Common myeloid progenitor, CD34-positive (primary cell): ENCODE measurements at regions not wholly inside any gene's neighbourhood (a gene's known extent, or its start where the extent isn't known, plus 50 kb on each side); places are given as distances from the start of the nearest gene placed in this dataset.
"Not testable (repeated sequence)": the region's sequence is repeated elsewhere in the genome, so short reads cannot be mapped to it uniquely, and the experiment has no call there.

Source experiments
- CTCF ChIA-PET: fragments of 350-600 bp; sonication (Branson Sonifier 250); formaldehyde crosslinking; loops from one replicate; lab custom pipeline; 2021; ENCODE audit warnings: antibody characterized with exemption; lab: Charles Lee
- POLR2A ChIA-PET: fragments of 350-600 bp; sonication (Branson Sonifier 250); formaldehyde crosslinking; loops from one replicate; lab custom pipeline; 2021; ENCODE audit warnings: antibody characterized with exemption; lab: Charles Lee
- DNase-seq, 3 donors: peaks; one replicate each; pipeline versions ENCODE4 v3.0.0 to v3.0.0-alpha.2; 2013
- H3K27ac ChIP-seq, 2 experiments: 1 replicate in 1 of 2; 2 replicates in 1 of 2; pipeline ENCODE4 v1.7.0; 2013; ENCODE audit warnings: inconsistent platforms in 2 of 2, low read length in 2 of 2, mild to moderate bottlenecking in 2 of 2, low read depth in 1 of 2, moderate library complexity in 1 of 2; ENCODE audit not compliant: severe bottlenecking in 2 of 2, insufficient read depth in 1 of 2, poor library complexity in 1 of 2
- H3K27me3 ChIP-seq, 5 experiments: replicated peaks in 2 of 5; 1 replicate in 3 of 5; 2 replicates in 2 of 5; pipeline versions ENCODE4 v1.6.1 to v1.7.0; 2013; ENCODE audit warnings: low read length in 4 of 5, mild to moderate bottlenecking in 2 of 5, moderate library complexity in 2 of 5, inconsistent platforms in 1 of 5; ENCODE audit not compliant: insufficient read depth in 5 of 5, control insufficient read depth in 4 of 5
- H3K36me3 ChIP-seq, 4 experiments: 1 replicate in 2 of 4; 2 replicates in 2 of 4; pipeline versions ENCODE4 v1.6.1 to v1.7.0; 2013; ENCODE audit warnings: low read length in 3 of 4, control low read depth in 1 of 4, mild to moderate bottlenecking in 1 of 4; ENCODE audit not compliant: control insufficient read depth in 4 of 4, insufficient read depth in 4 of 4
- H3K4me1 ChIP-seq, 4 experiments: 1 replicate in 3 of 4; 2 replicates in 1 of 4; pipeline versions ENCODE4 v1.6.1 to v1.7.1; 2013; ENCODE audit warnings: low read length in 3 of 4, mild to moderate bottlenecking in 3 of 4, control low read depth in 1 of 4, inconsistent platforms in 1 of 4, moderate library complexity in 1 of 4; ENCODE audit not compliant: control insufficient read depth in 4 of 4, insufficient read depth in 4 of 4; ENCODE audit errors: control extremely low read depth in 1 of 4
- H3K4me3 ChIP-seq, 7 experiments: 1 replicate in 4 of 7; 2 replicates in 3 of 7; pipeline versions ENCODE4 v1.5.1 to v1.7.0; 2013; ENCODE audit warnings: mild to moderate bottlenecking in 7 of 7, low read length in 6 of 7, moderate library complexity in 6 of 7, inconsistent platforms in 2 of 7, low read depth in 2 of 7, control low read depth in 1 of 7; ENCODE audit not compliant: insufficient read depth in 4 of 7, control insufficient read depth in 1 of 7; ENCODE audit errors: extremely low read depth in 1 of 7
- H3K9me3 ChIP-seq, 5 experiments: 1 replicate in 4 of 5; 2 replicates in 1 of 5; pipeline versions ENCODE4 v1.6.1 to v1.7.1; 2013; ENCODE audit warnings: low read length in 4 of 5, mild to moderate bottlenecking in 2 of 5, inconsistent platforms in 1 of 5, low read depth in 1 of 5, moderate library complexity in 1 of 5; ENCODE audit not compliant: control insufficient read depth in 4 of 5, insufficient read depth in 2 of 5; ENCODE audit errors: control extremely low read depth in 1 of 5
- WGBS: methylation state at CpG from one replicate; pipeline ENCODE4 v1.1.5; 2013; ENCODE audit not compliant: insufficient coverage; 5-methylcytosine and 5-hydroxymethylcytosine counted together

- WGBS, result 86% methylated on average over 11 of the region's 13 CpGs
- Histone ChIP-seq H3K27me3 (peaks cover 0 to 12% (median 0%) of the 10 kb centered on the region in 5 experiments), H3K9me3 (no peaks in the 10 kb centered on the region), H3K4me1 (no peaks in the 10 kb centered on the region), H3K27ac (no peak overlapping the region), H3K36me3 (no peaks in the 10 kb centered on the region), H3K4me3 (no peak overlapping the region)
- ChIA-PET CTCF (no interaction called here), POLR2A (no interaction called here)
- DNase-seq, result no peak
Measured at GRCh38 chr20:47907031-47907675, 121.9 kb upstream of the SULF2 start.

- H3K4me3 ChIP-seq, result no peak overlapping the region
- no peak overlapping the region for H3K27ac ChIP-seq
- CTCF ChIA-PET, result no interaction called here
- peaks cover 0 to 12% (median 0%) of the 10 kb centered on the region in 5 experiments for H3K27me3 ChIP-seq
- WGBS, result 90% methylated on average over 9 of the region's 12 CpGs
- no peaks in the 10 kb centered on the region for H3K9me3 ChIP-seq
- no peaks in the 10 kb centered on the region for H3K36me3 ChIP-seq
- H3K4me1 ChIP-seq, result no peaks in the 10 kb centered on the region
- POLR2A ChIA-PET, result no interaction called here
- DNase-seq, result no peak
Measured at GRCh38 chr20:47906348-47906660, 121.0 kb upstream of the SULF2 start.

DNA sequence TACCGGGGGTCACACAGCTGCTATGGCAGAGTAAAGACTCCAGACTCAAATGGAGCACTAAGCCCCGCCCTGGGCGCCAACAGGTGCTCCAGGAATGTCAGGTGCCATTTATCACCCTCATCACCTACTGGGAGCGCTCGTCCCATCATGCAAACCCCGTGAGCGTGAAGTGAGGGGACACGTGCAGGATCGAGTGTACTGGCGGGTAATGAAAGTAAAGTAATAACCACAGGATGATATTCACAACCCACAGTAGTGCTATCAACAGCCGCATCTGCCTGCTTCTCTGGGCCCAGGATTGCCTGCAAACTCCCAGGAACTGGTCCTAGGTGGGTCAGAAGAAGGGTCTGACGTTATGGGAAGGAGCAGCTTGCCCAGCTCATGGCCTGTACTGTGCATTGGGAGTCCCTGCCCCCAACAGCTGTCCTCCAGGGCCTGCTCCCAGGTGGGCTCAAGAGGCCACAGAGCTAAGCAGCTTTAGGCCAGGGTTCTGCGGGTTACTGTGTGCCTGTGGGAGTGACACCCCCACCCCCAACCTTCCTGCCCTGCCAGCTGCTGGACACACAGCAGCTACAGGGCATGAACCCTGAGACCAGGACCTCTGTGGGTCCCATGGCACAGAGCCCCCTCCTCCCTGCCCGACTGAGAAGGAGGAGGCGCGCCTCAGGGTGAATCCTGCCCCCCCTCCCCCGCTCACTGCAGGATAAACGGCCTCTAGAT is 120.5 kb upstream of the SULF2 start:
- no peaks in the 10 kb centered on the region for H3K9me3 ChIP-seq
- POLR2A ChIA-PET, result no interaction called here
- peaks cover 0 to 12% (median 0%) of the 10 kb centered on the region in 5 experiments for H3K27me3 ChIP-seq
- H3K4me1 ChIP-seq, result no peaks in the 10 kb centered on the region
- H3K4me3 ChIP-seq, result no peak overlapping the region
- no peaks in the 10 kb centered on the region for H3K36me3 ChIP-seq
- CTCF ChIA-PET, result no interaction called here
- 93% methylated on average over 11 of the region's 18 CpGs for WGBS
- H3K27ac ChIP-seq, result no peak overlapping the region
- DNase-seq, result no peak

DNA sequence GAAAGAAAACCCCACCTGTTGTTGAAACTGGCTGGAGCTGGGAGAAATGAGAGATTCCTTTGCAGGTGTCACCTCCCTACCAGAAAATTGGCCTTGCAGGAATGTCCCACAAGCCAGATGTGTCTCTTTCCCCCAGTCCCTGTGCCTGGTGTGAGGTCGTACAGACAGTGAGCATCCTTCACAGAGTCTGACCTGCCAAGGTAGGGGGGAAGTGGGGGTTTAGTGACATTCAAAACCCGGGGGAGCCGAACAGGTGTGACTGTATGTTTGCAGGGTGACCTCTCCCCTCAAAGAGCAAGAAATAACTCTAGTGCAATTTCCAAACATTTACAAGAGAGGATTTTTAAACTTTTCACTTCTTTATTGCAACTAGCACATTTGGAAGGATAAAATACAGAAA is 117.7 kb upstream of the SULF2 start:
- CTCF ChIA-PET, H3K4me3 ChIP-seq, DNase-seq, H3K36me3 ChIP-seq, H3K9me3 ChIP-seq, POLR2A ChIA-PET, H3K27ac ChIP-seq, H3K4me1 ChIP-seq, H3K27me3 ChIP-seq: not testable (repeated sequence)
- WGBS, result no CpG with 5 or more reads among the region's 3 CpGs

DNA sequence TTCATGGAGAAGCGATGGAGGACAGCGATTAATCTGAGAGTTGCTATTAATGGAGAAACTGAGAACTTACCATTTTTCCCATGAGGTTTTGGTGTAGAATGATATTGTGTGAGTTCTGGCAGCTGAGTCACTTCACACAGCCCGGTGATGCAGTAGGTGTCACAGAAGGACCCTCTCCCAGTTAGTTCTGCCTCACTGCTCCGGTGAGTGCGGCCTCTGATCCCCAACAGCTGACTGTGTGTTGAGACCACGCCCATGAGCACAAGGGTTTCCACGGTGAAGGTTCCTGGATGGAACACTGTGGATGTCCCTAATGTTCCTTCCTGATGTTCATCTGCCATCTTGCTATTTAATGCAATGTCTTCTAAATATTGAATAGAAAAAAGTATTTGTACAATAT is 114.0 kb upstream of the SULF2 start:
- H3K4me3 ChIP-seq, H3K36me3 ChIP-seq, POLR2A ChIA-PET, H3K9me3 ChIP-seq, DNase-seq, CTCF ChIA-PET, H3K27me3 ChIP-seq, H3K27ac ChIP-seq, H3K4me1 ChIP-seq: not testable (repeated sequence)
- WGBS, result no CpG with 5 or more reads among the region's 7 CpGs

DNA sequence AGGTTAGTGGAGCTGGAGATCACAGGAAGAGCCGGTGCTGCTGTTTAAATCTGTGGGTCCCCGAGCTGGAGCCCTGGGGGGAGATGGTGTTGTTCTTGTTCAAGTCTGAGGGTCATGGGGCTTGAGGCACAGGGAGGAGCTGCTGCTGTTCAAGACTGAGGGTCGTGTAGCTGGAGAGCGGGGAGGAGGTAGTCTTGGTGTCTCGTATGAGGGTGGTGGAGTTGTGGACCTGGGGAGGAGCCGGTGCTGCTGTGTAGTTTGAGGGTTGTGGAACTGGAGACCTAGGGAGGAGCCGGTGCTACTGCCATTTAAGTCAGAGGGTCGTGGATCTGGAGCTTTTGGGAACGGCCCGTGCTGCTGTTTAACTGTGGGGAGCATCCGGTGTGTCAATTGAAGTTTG is 112.2 kb upstream of the SULF2 start:
- ChIA-PET POLR2A (no interaction called here), CTCF (no interaction called here)
- WGBS, result 88% methylated on average over 9 of the region's 11 CpGs
- H3K4me3 ChIP-seq, result no peak overlapping the region
- no peaks in the 10 kb centered on the region for H3K4me1 ChIP-seq
- no peak overlapping the region for H3K27ac ChIP-seq
- H3K27me3 ChIP-seq, result no peaks in the 10 kb centered on the region
- H3K36me3 ChIP-seq, result no peaks in the 10 kb centered on the region
- no peak for DNase-seq
- H3K9me3 ChIP-seq, result no peaks in the 10 kb centered on the region

DNA sequence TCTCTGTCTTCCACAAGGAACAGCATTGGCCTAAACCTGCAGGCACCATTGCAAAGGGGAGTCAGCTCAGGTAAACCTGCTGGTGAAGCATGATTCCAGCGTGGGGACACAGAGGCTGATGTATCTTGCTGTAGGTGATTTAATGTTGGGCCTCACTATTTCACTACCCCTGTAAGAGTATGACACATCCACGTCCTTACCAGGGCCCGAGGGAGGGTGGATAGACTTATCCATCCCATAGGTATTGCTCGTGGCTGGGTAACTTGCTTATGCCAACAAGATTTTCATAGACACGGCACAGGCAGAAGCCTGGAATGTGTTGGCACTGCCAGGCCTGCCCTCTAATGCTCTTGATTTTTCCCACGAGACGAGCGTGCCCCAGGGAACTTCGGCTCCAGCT is 107.4 kb upstream of the SULF2 start:
- DNase-seq, H3K27ac ChIP-seq, POLR2A ChIA-PET: not testable (repeated sequence)

More for the DNA sequence above, 107.4 kb upstream of the SULF2 start:
- CTCF ChIA-PET, H3K4me3 ChIP-seq, H3K27me3 ChIP-seq, H3K9me3 ChIP-seq, H3K36me3 ChIP-seq, H3K4me1 ChIP-seq: not testable (repeated sequence)
- no CpG with 5 or more reads among the region's 9 CpGs for WGBS
